Endothelial cell of umbilical vein (primary cell): ENCODE measurements at regions not wholly inside any gene's neighbourhood (a gene's known extent, or its start where the extent isn't known, plus 50 kb on each side); places are given as distances from the start of the nearest gene placed in this dataset.

Experiments
- BruUV-seq: library from RNA; stranded (reverse); fragments of 400-500 nt; replicated peaks from 2 replicates; lab custom pipeline; 2021; lab: Mats Ljungman, UMichigan
- CTCF ChIA-PET: fragments of 300-600, 350-600 bp; sonication (Branson Sonifier 250); formaldehyde crosslinking; loops from one replicate; lab custom pipeline; 2021; ENCODE audit warnings: antibody characterized with exemption, inconsistent platforms; lab: Charles Lee
- POLR2A ChIA-PET: fragments of 300-600, 350-600 bp; sonication (Branson Sonifier 250); formaldehyde crosslinking; loops from one replicate; lab custom pipeline; 2021; ENCODE audit warnings: antibody characterized with exemption, inconsistent platforms; lab: Charles Lee
- DNase-seq: peaks from one replicate; pipeline ENCODE4 v3.0.0-alpha.2; 2011; ENCODE audit warnings: low read depth, low spot score
- FAIRE-seq: peaks from 2 replicates; lab custom pipeline; 2011; peaks lifted over from hg19 to GRCh38; lab: Jason Lieb, UNC
- H2AFZ ChIP-seq: 2 replicates; pipeline ENCODE4 v1.6.0; 2012; ENCODE audit warnings: low read depth, low read length, control low read depth, inconsistent platforms
- H3K27ac ChIP-seq: 2 replicates; pipeline ENCODE4 v1.5.1; 2011; ENCODE audit warnings: low read depth, mild to moderate bottlenecking, control low read depth, low read length, moderate library complexity; ENCODE audit not compliant: insufficient read depth
- H3K27me3 ChIP-seq, 2 experiments: 2 replicates each; pipeline versions ENCODE4 v1.6.0 to v1.6.1; 2011; ENCODE audit warnings: low read length in 2 of 2, mixed read lengths in 1 of 2; ENCODE audit not compliant: control insufficient read depth in 2 of 2, insufficient read depth in 2 of 2
- H3K36me3 ChIP-seq, 2 experiments: 2 replicates in 1 of 2; 3 replicates in 1 of 2; pipeline ENCODE4 v1.5.1; 2011; ENCODE audit warnings: low read length in 2 of 2, mild to moderate bottlenecking in 1 of 2, moderate library complexity in 1 of 2; ENCODE audit not compliant: control insufficient read depth in 2 of 2, insufficient read depth in 2 of 2; ENCODE audit errors: extremely low read depth in 1 of 2
- H3K4me1 ChIP-seq: 3 replicates; pipeline ENCODE4 v1.5.1; 2011; ENCODE audit warnings: mild to moderate bottlenecking, low read length; ENCODE audit not compliant: control insufficient read depth, insufficient read depth; ENCODE audit errors: extremely low read depth
- H3K4me2 ChIP-seq: 2 replicates; pipeline ENCODE4 v1.6.1; 2011; ENCODE audit warnings: low read length, control low read depth, mixed read lengths; ENCODE audit not compliant: insufficient read depth
- H3K4me3 ChIP-seq, 3 experiments: fragments of 200-600 bp in 1 of 3; sonication (generic), shearing (Covaris generic) in 1 of 3; replicated peaks in 1 of 3; 2 replicates each; pipeline ENCODE4 v1.5.1; 2011 to 2016; ENCODE audit warnings: control low read depth in 3 of 3, low read length in 3 of 3, mild to moderate bottlenecking in 2 of 3, inconsistent platforms in 1 of 3, low read depth in 1 of 3, moderate library complexity in 1 of 3; ENCODE audit not compliant: insufficient read depth in 1 of 3
- H3K79me2 ChIP-seq: 2 replicates; pipeline ENCODE4 v1.6.0; 2012; ENCODE audit warnings: low read length, inconsistent platforms; ENCODE audit not compliant: control insufficient read depth, insufficient read depth
- H3K9ac ChIP-seq: replicated peaks from 2 replicates; pipeline ENCODE3; 2011; ENCODE audit warnings: low read length, control low read depth; ENCODE audit not compliant: insufficient read depth; ENCODE audit errors: extremely low read depth
- H3K9me1 ChIP-seq: replicated peaks from 3 replicates; pipeline ENCODE4 v1.6.0; 2011; ENCODE audit warnings: mild to moderate bottlenecking, low read length; ENCODE audit not compliant: control insufficient read depth, insufficient read depth; ENCODE audit errors: extremely low read depth
- H3K9me3 ChIP-seq: replicated peaks from 2 replicates; pipeline ENCODE4 v1.5.1; 2012; ENCODE audit warnings: low read length, inconsistent platforms; ENCODE audit not compliant: control insufficient read depth, insufficient read depth
- H4K20me1 ChIP-seq: replicated peaks from 2 replicates; pipeline ENCODE3; 2011; ENCODE audit warnings: mild to moderate bottlenecking, low read length; ENCODE audit not compliant: control insufficient read depth, insufficient read depth; ENCODE audit errors: extremely low read depth
- EZH2 ChIP-seq: IDR thresholded peaks from 2 replicates; pipeline ENCODE4 v1.6.1; 2012; ENCODE audit warnings: borderline replicate concordance, low read depth, mild to moderate bottlenecking, moderate library complexity, low read length, inconsistent platforms; ENCODE audit not compliant: severe bottlenecking
- FOS ChIP-seq: IDR thresholded peaks from 2 replicates; pipeline ENCODE4 v1.6.1; 2011; ENCODE audit warnings: mild to moderate bottlenecking, low read length, moderate library complexity, borderline replicate concordance; ENCODE audit not compliant: insufficient read depth
- GATA2 ChIP-seq: IDR thresholded peaks from 2 replicates; pipeline ENCODE4 v1.7.0; 2011; ENCODE audit warnings: low read depth, mild to moderate bottlenecking, moderate library complexity, mixed read lengths, low read length; ENCODE audit not compliant: insufficient read length, insufficient read depth
- JUN ChIP-seq: IDR thresholded peaks from 2 replicates; pipeline ENCODE4 v1.6.1; 2011; ENCODE audit warnings: borderline replicate concordance, low read depth; ENCODE audit not compliant: insufficient read length, insufficient read depth
- MYC ChIP-seq: IDR thresholded peaks from one replicate; pipeline ENCODE4 v1.6.1; 2011; ENCODE audit warnings: mild to moderate bottlenecking, low read depth, low read length
- POLR2A ChIP-seq: IDR thresholded peaks from 2 replicates; pipeline ENCODE4 v1.6.1; 2012; ENCODE audit warnings: low read depth, mild to moderate bottlenecking, control low read depth, low read length
- POLR2AphosphoS5 ChIP-seq: IDR thresholded peaks from 2 replicates; pipeline ENCODE4 v1.6.1; 2012; ENCODE audit warnings: low read depth, mild to moderate bottlenecking, control low read depth, low read length, moderate library complexity; ENCODE audit not compliant: insufficient read depth
- dilution Hi-C: fragments of 300-500 bp; cut with MboI; formaldehyde crosslinking; loops from one replicate; pipeline ENCODE4 v1.15.0; 2019; ENCODE audit warnings: low sequenced_read_pairs; ENCODE audit not compliant: extremely low pct_ligation_motif_present
- intact Hi-C: fragments of 100-400 bp; cut with micrococcal nuclease; formaldehyde crosslinking; loops from one replicate; pipeline ENCODE4 v1.10.0; 2022
- TF ChIP-seq, protein P1 (sequence below), 2 donors: IDR thresholded peaks; 1 replicate in 1 of 2; 2 replicates in 1 of 2; pipeline ENCODE4 v1.5.1; 2011; ENCODE audit warnings: low read length in 2 of 2, mild to moderate bottlenecking in 2 of 2, moderate library complexity in 2 of 2, control low read depth in 1 of 2, inconsistent platforms in 1 of 2, low read depth in 1 of 2; ENCODE audit not compliant: insufficient read depth in 1 of 2; ENCODE audit errors: extremely low read depth in 1 of 2
- TF ChIP-seq, protein P2 (sequence below): IDR thresholded peaks from 2 replicates; pipeline ENCODE4 v1.6.1; 2011; ENCODE audit not compliant: insufficient read depth, insufficient read length

DNA sequence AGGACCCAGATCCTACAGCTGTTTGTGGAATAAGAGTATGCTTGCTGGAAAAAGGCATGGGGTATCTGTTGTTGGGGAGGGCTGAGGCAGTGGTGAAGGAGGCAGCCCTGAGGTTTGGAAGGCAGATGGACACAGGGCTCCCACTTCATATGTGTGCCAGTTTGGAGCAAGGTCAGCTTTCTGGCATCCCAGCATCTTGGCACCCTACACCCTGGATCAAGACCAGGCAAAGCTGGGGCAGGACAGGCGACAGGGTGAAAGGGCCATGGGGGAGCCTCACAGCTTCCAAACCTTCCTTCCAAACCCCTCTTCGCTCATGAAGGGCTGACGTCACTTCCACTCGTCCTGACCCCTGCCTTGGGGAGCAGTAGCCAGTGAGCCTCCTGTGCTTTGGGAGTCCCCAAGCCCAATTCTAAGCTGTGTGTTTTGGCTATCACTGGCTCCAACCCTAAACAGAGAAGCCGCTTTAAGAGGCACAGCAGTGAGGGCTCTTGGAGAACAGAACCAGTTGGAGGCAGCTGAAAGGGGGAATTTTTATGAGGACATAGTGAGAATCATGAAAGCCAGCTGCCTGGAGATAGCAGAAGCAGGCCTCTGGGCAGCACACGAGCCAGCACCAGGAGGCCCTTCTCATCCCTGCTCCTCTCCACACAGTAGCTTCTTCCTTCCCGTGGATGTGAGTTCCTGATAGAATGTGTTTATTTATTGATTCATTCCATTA is 448.6 kb upstream of the CDH4 start:
- peaks cover 3% of the 10 kb centered on the region for H3K9me3 ChIP-seq
- H3K4me3 ChIP-seq: no peak overlapping the region
- intact Hi-C loops (no loop called here), dilution Hi-C loops (no loop called here)
- DNase-seq: no peak
- H3K27ac ChIP-seq: no peak overlapping the region
- ChIA-PET POLR2A (no interaction called here), CTCF (no interaction called here)
- H4K20me1 ChIP-seq: no peaks in the 10 kb centered on the region
- TF ChIP-seq POLR2AphosphoS5 (no peak), EZH2 (no peak), POLR2A (no peak), JUN (no peak), MYC (no peak), GATA2 (no peak), FOS (no peak)
- TF ChIP-seq, protein P1, sequence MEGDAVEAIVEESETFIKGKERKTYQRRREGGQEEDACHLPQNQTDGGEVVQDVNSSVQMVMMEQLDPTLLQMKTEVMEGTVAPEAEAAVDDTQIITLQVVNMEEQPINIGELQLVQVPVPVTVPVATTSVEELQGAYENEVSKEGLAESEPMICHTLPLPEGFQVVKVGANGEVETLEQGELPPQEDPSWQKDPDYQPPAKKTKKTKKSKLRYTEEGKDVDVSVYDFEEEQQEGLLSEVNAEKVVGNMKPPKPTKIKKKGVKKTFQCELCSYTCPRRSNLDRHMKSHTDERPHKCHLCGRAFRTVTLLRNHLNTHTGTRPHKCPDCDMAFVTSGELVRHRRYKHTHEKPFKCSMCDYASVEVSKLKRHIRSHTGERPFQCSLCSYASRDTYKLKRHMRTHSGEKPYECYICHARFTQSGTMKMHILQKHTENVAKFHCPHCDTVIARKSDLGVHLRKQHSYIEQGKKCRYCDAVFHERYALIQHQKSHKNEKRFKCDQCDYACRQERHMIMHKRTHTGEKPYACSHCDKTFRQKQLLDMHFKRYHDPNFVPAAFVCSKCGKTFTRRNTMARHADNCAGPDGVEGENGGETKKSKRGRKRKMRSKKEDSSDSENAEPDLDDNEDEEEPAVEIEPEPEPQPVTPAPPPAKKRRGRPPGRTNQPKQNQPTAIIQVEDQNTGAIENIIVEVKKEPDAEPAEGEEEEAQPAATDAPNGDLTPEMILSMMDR (IDR thresholded peaks at IDR 0.05; ENCODE audit: extremely low read depth in 1 of 2, insufficient read depth in 1 of 2, low read depth in 1 of 2, low read length in 2 of 2): no peak
- TF ChIP-seq, protein P2, sequence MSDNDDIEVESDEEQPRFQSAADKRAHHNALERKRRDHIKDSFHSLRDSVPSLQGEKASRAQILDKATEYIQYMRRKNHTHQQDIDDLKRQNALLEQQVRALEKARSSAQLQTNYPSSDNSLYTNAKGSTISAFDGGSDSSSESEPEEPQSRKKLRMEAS: no peak
- no peaks in the 10 kb centered on the region for H3K4me1 ChIP-seq
- no TSS peak for BruUV-seq
- H3K9me1 ChIP-seq: no peaks in the 10 kb centered on the region
- no peak overlapping the region for H2AFZ ChIP-seq
- no peaks in the 10 kb centered on the region for H3K36me3 ChIP-seq
- H3K79me2 ChIP-seq: no peaks in the 10 kb centered on the region
- no peaks in the 10 kb centered on the region for H3K27me3 ChIP-seq
- no peak overlapping the region for H3K9ac ChIP-seq
- FAIRE-seq: no peak
- H3K4me2 ChIP-seq: no peak overlapping the region
